Putamen (tissue), 1 donor: ENCODE measurements at regions not wholly inside any gene's neighbourhood (a gene's known extent, or its start where the extent isn't known, plus 50 kb on each side); places are given as distances from the start of the nearest gene placed in this dataset.
"Not testable (repeated sequence)": the region's sequence is repeated elsewhere in the genome, so short reads cannot be mapped to it uniquely, and the experiment has no call there.

Source experiments
- DNase-seq: peaks from one replicate; pipeline ENCODE4 v3.0.0-alpha.2; 2016; ENCODE audit warnings: low spot score

- DNase-seq: no peak
These were observed 82.3 kb upstream of the MFGE8 start for GRCh38 chr15:88995449-88995848.

- no peak for DNase-seq
These were observed 84.4 kb upstream of the MFGE8 start for GRCh38 chr15:88997531-88997930.

GRCh38 chr15:88998980-88999713 is 86.0 kb upstream of the MFGE8 start:
- DNase-seq: no peak

- not testable (repeated sequence) for DNase-seq
These were observed 86.5 kb upstream of the ABHD2 start for GRCh38 chr15:89001708-89002275.

GRCh38 chr15:89002281-89002761 is 85.9 kb upstream of the ABHD2 start:
- DNase-seq: no peak

- no peak for DNase-seq
These were observed 85.4 kb upstream of the ABHD2 start for GRCh38 chr15:89002830-89003229.

GRCh38 chr15:89003865-89004725 is 84.2 kb upstream of the ABHD2 start:
- peak; percentile 31 for DNase-seq

GRCh38 chr15:89004726-89005030 is 83.6 kb upstream of the ABHD2 start:
- DNase-seq: no peak

GRCh38 chr15:89007527-89007926 is 80.7 kb upstream of the ABHD2 start:
- DNase-seq: not testable (repeated sequence)

GRCh38 chr15:89007989-89008388 is 80.3 kb upstream of the ABHD2 start:
- no peak for DNase-seq

- DNase-seq: no peak
These were observed 79.2 kb upstream of the ABHD2 start for GRCh38 chr15:89009080-89009479.

GRCh38 chr15:89015412-89016097 is 72.7 kb upstream of the ABHD2 start:
- DNase-seq: no peak

GRCh38 chr15:89016549-89017041 is 71.7 kb upstream of the ABHD2 start:
- DNase-seq: no peak

GRCh38 chr15:89017370-89018066 is 70.7 kb upstream of the ABHD2 start:
- DNase-seq: peak; percentile 36

GRCh38 chr15:89018207-89018606 is 70.0 kb upstream of the ABHD2 start:
- peak; percentile 35 for DNase-seq

GRCh38 chr15:89019436-89019835 is 68.8 kb upstream of the ABHD2 start:
- no peak for DNase-seq

GRCh38 chr15:89021224-89021623 is 67.0 kb upstream of the ABHD2 start:
- no peak for DNase-seq

GRCh38 chr15:89021886-89022285 is 66.4 kb upstream of the ABHD2 start:
- DNase-seq: not testable (repeated sequence)

- DNase-seq: no peak
These were observed 64.8 kb upstream of the ABHD2 start for GRCh38 chr15:89023311-89023961.

GRCh38 chr15:89024418-89024817 is 63.8 kb upstream of the ABHD2 start:
- DNase-seq: no peak

GRCh38 chr15:89026167-89026566 is 62.1 kb upstream of the ABHD2 start:
- DNase-seq: no peak
